Astrocyte of the spinal cord (primary cell): ENCODE measurements at regions not wholly inside any gene's neighbourhood (a gene's known extent, or its start where the extent isn't known, plus 50 kb on each side); places are given as distances from the start of the nearest gene placed in this dataset.

ENCODE experiments used
- DNase-seq: peaks from one replicate; pipeline ENCODE4 v3.0.0; 2011; ENCODE audit warnings: low read depth, low spot score
- H3K4me3 ChIP-seq: 2 replicates; pipeline ENCODE4 v1.5.1; 2011; ENCODE audit warnings: low read depth, mild to moderate bottlenecking, low read length, moderate library complexity
- CTCF ChIP-seq: IDR thresholded peaks from 2 replicates; pipeline ENCODE4 v1.5.1; 2012; ENCODE audit warnings: low read depth, mild to moderate bottlenecking, low read length, inconsistent platforms
- in situ Hi-C: cut with HindIII; loops from 2 replicates; pipeline ENCODE4 v1.10.0; 2017; ENCODE audit warnings: low sequenced_read_pairs

- in situ Hi-C loops: no loop called here
- H3K4me3 ChIP-seq: no peak overlapping the region
- no peak for TF ChIP-seq CTCF
- no peak for DNase-seq
Measured at GRCh38 chr6:100965067-100965466, 83.9 kb upstream of the ASCC3 start.

GRCh38 chr6:100968949-100969348 is 87.8 kb upstream of the ASCC3 start:
- no peak for DNase-seq
- no peak for TF ChIP-seq CTCF
- no peak overlapping the region for H3K4me3 ChIP-seq
- in situ Hi-C loops: no loop called here

- DNase-seq: no peak
- no peak overlapping the region for H3K4me3 ChIP-seq
- no peak for TF ChIP-seq CTCF
- in situ Hi-C loops: no loop called here
Measured at GRCh38 chr6:100979267-100979666, 98.1 kb upstream of the ASCC3 start.

GRCh38 chr6:100980949-100981348 is 99.8 kb upstream of the ASCC3 start:
- DNase-seq: no peak
- no peak for TF ChIP-seq CTCF
- no peak overlapping the region for H3K4me3 ChIP-seq
- in situ Hi-C loops: no loop called here

GRCh38 chr6:100986921-100987320 is 105.8 kb upstream of the ASCC3 start:
- DNase-seq: no peak

GRCh38 chr6:100987556-100987955 is 106.4 kb upstream of the ASCC3 start:
- in situ Hi-C loops: no loop called here
- H3K4me3 ChIP-seq: no peak overlapping the region
- no peak for DNase-seq
- TF ChIP-seq CTCF: no peak

More at GRCh38 chr6:100986921-100987320, 105.8 kb upstream of the ASCC3 start:
- no peak for TF ChIP-seq CTCF
- H3K4me3 ChIP-seq: no peak overlapping the region
- in situ Hi-C loops: no loop called here
